ENCODE measurements at regions not wholly inside any gene's neighbourhood (a gene's known extent, or its start where the extent isn't known, plus 50 kb on each side); places are given as distances from the start of the nearest gene placed in this dataset.

DNA sequence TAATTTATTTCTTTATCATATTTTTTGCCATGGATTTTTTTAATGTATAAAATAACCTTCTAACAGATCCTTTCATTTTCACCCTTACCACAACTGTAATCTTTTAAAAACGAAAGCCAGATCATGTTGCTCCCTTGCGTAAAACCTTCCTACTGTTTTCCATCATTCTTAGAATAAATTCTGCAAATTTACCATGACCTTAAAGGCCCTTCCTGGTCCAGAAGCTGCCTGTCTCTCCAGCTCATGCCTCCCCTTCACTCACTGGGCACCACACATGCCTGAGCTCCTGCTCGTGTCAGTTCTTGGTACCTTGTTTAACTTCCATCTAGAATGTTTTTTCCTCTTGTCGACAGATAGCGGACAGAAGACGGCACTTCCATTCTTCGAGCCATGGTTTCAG lies 245.0 kb upstream of the CDH5 start:
- Histone ChIP-seq H3K27ac (no peak overlapping the region), H3K27me3 (no peaks in the 10 kb centered on the region), H3K36me3 (no peaks in the 10 kb centered on the region), H3K4me1 (no peaks in the 10 kb centered on the region), H3K4me3 (no peak overlapping the region), H3K9me3 (no peaks in the 10 kb centered on the region)
- DNase-seq = no peak
- TF ChIP-seq POLR2A (IDR thresholded peaks at IDR 0.05) = no peak
- TF ChIP-seq, protein P1, sequence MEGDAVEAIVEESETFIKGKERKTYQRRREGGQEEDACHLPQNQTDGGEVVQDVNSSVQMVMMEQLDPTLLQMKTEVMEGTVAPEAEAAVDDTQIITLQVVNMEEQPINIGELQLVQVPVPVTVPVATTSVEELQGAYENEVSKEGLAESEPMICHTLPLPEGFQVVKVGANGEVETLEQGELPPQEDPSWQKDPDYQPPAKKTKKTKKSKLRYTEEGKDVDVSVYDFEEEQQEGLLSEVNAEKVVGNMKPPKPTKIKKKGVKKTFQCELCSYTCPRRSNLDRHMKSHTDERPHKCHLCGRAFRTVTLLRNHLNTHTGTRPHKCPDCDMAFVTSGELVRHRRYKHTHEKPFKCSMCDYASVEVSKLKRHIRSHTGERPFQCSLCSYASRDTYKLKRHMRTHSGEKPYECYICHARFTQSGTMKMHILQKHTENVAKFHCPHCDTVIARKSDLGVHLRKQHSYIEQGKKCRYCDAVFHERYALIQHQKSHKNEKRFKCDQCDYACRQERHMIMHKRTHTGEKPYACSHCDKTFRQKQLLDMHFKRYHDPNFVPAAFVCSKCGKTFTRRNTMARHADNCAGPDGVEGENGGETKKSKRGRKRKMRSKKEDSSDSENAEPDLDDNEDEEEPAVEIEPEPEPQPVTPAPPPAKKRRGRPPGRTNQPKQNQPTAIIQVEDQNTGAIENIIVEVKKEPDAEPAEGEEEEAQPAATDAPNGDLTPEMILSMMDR (IDR thresholded peaks at IDR 0.05) = no peak

DNA sequence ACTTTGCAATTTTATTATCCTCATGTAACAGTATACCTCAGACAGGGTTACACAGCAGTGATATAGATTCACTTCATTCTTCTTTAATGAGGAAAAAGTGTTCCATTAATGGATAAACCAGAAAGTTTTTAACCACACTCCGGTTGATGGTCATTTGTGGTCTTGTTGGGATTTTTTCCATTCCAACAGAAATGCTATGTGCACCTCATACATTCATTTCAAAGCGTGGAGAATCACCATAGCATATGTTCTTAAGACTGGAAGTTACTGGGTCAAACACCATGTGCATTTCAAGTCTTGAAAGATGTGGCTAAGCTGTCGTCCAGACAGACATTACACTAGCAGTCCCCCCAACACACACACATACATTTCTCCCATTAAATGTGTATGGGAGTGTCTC lies 245.8 kb upstream of the CDH5 start:
- no peaks in the 10 kb centered on the region for H3K36me3 ChIP-seq
- H3K27me3 ChIP-seq = no peaks in the 10 kb centered on the region
- no peaks in the 10 kb centered on the region for H3K9me3 ChIP-seq
- no peak overlapping the region for H3K4me3 ChIP-seq
- no peak overlapping the region for H3K27ac ChIP-seq
- TF ChIP-seq POLR2A (IDR thresholded peaks at IDR 0.05) = no peak
- TF ChIP-seq, protein P1 (IDR thresholded peaks at IDR 0.05) = no peak
- no peak for DNase-seq
- no peaks in the 10 kb centered on the region for H3K4me1 ChIP-seq

DNA sequence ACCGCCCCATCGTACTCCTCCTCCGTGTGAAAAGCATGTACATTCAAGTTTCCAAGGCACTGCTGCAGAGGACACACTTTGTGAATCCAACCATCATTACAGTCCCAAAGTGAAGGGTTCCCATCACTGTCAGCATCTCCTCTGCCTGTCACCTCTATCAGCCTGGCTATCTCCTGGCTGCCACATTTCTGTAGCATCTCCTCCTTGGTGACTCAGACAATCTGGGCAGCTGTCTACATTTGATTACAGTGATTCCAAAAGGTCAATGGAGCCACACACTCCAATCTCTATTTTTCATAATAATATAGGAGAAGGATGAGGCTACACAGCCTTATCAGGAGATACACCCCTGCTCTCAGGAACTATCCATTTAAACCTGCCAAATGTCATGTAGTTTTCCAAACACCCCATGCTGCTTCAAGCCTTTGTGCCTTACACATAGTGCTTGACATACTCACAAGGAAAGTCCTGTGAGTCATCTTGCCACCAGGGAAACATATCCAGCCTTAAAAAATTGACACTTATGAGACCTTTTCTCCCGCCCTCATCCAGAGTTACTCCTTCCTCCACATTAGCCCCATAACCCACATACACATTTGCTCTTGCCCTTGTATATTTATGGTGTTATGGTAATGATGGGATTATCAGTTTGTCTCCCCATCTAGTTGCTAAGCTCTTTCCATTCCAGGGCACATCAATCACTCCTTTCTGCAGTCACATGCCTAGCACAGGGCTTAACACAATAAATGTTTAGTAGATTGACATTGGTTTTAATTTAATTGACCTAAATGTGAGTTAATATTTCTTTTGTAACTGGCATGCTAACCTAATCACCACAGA lies 250.1 kb upstream of the CDH5 start:
- H3K9me3 ChIP-seq = no peaks in the 10 kb centered on the region
- no peak for TF ChIP-seq POLR2A (IDR thresholded peaks at IDR 0.05)
- TF ChIP-seq, protein P1 (IDR thresholded peaks at IDR 0.05) = no peak
- H3K36me3 ChIP-seq = no peaks in the 10 kb centered on the region
- H3K4me1 ChIP-seq = no peaks in the 10 kb centered on the region
- no peaks in the 10 kb centered on the region for H3K27me3 ChIP-seq
- H3K27ac ChIP-seq = no peak overlapping the region
- DNase-seq = no peak
- no peak overlapping the region for H3K4me3 ChIP-seq

DNA sequence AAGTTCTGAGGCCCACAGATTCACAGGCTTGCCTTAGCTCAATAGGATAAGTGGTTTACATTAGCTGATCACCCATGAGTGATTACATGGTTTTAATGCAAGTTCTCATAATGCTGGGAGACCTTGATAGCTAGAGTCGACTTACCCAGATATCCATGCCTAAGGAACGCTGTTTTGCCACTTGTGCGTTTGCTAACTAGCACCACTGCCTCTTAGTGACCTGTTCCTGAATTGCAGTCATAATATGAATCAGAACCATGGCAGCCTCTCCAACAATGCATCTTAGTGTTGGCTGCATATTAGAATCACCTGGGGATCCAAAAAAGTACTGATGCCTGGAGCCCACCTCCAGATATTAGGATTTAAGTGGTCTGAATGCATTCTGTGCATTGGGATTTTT lies 251.1 kb upstream of the CDH5 start:
- no peak for DNase-seq
- no peaks in the 10 kb centered on the region for H3K9me3 ChIP-seq
- TF ChIP-seq POLR2A (IDR thresholded peaks at IDR 0.05) = no peak
- TF ChIP-seq, protein P1 (IDR thresholded peaks at IDR 0.05) = no peak
- H3K27me3 ChIP-seq = no peaks in the 10 kb centered on the region
- H3K36me3 ChIP-seq = no peaks in the 10 kb centered on the region
- H3K4me3 ChIP-seq = no peak overlapping the region
- H3K4me1 ChIP-seq = no peaks in the 10 kb centered on the region
- no peak overlapping the region for H3K27ac ChIP-seq

DNA sequence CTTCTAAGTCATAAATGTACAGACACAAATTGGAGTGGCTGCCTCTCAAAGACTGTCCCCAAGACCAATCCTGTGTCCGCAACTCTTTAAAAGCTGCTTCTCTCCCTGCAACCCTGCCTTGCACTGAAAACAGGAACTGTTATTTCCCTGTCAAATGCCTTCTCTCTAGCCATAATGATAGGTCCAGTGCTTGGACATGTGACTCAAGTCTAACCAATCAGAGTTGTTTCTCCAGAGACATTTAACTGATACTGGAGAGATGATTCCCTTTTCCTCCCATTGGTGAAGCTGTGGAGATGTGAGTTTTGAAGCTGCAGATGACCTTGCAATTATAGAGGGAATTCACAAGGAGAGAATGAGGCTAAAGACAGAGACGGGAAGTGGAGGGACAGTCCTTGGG lies 253.3 kb upstream of the CDH5 start:
- H3K27me3 ChIP-seq = no peaks in the 10 kb centered on the region
- DNase-seq = no peak
- TF ChIP-seq, protein P1 (IDR thresholded peaks at IDR 0.05) = no peak
- TF ChIP-seq POLR2A (IDR thresholded peaks at IDR 0.05) = no peak
- H3K36me3 ChIP-seq = no peaks in the 10 kb centered on the region
- no peaks in the 10 kb centered on the region for H3K4me1 ChIP-seq
- no peaks in the 10 kb centered on the region for H3K9me3 ChIP-seq
- H3K4me3 ChIP-seq = no peak overlapping the region
- H3K27ac ChIP-seq = no peak overlapping the region

Measured in Peyer's patch (tissue), 4 donors.